ENCODE measurements at regions not wholly inside any gene's neighbourhood (a gene's known extent, or its start where the extent isn't known, plus 50 kb on each side); places are given as distances from the start of the nearest gene placed in this dataset.

DNA sequence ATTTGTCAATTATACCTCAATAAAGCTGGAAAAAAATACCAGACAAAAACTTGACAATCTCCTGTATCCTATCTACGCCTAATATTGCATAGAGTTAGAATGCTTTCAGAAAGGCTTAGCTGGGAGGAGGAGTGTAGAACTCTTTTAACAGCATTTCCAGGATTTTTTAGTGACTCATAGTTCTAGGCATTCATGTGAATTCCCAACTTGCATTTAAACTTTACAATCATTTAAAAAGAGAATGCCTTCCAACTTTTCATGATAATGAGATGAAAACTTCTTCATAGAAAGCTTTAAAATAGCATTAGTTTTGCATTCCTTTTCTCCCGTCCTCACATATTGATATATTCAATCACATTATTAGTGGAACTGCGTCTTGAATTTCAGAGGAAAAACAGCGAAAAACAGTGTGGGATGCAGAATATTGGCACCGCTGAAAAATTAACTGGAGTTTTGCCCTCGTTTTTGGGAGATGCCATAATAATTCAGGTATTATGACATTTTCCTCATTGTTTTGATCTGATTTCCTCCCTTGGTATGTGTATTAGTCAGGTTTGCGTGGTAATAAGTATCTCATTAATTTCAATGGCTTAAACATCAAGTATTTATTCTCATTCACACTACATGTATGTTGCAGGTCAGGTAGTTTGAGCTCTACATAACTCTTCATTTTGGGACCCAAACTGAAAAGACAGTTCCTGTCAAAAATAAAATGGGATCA is 293.2 kb upstream of the FIGN start:
- no peak for DNase-seq (ENCODE audit: low read depth, low spot score)
- H3K4me1 ChIP-seq (ENCODE audit: control insufficient read depth, extremely low read depth, insufficient read depth, low read length), result no peaks in the 10 kb centered on the region

DNA sequence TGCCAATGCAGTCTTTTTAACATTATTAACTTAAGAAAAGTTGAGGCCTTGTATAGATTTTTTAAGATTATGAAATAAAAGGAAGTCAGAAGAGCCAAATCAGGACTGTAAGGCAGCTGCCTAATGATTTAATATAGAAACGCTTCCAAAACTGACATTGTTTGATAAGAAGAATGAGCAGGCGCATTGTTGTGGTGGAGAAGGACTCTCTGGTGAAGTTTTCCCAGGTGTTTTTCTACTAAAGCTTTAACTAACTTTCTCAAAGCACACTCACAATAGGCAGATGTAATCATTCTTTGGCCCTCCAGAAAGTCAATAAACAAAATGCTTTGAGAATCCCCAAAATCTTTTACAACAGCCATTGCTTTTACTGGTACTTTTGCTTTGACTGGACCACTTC is 288.6 kb upstream of the FIGN start:
- dilution Hi-C loops (cut with MboI; ENCODE audit: extremely low pct_ligation_motif_present, low sequenced_read_pairs), result no loop called here
- Histone ChIP-seq H3K4me2 (ENCODE audit: control insufficient read depth, extremely low read depth, insufficient read depth, low read depth, low read length) (no peak overlapping the region), H3K27ac (ENCODE audit: control insufficient read depth, insufficient read depth, low read length) (no peak overlapping the region), H3K9ac (ENCODE audit: control insufficient read depth, extremely low read depth, insufficient read depth, low read length) (no peak overlapping the region), H3K4me3 (ENCODE audit: control insufficient read depth in 2 of 3, extremely low read depth in 1 of 3, insufficient read depth in 2 of 3, low read depth in 1 of 3, low read length in 3 of 3) (no peak overlapping the region), H2AFZ (ENCODE audit: control insufficient read depth, low read length) (no peak overlapping the region), H4K20me1 (ENCODE audit: control insufficient read depth, extremely low read depth, insufficient read depth, low read length) (no peaks in the 10 kb centered on the region), H3K79me2 (ENCODE audit: control insufficient read depth, insufficient read depth, low read length) (no peaks in the 10 kb centered on the region), H3K9me3 (ENCODE audit: control insufficient read depth, low read depth, low read length) (no peaks in the 10 kb centered on the region), H3K27me3 (ENCODE audit: control insufficient read depth, extremely low read depth, insufficient read depth, low read length) (no peaks in the 10 kb centered on the region), H3K4me1 (ENCODE audit: control insufficient read depth, extremely low read depth, insufficient read depth, low read length) (no peaks in the 10 kb centered on the region), H3K9me1 (ENCODE audit: control insufficient read depth, extremely low read depth, insufficient read depth, low read length) (no peaks in the 10 kb centered on the region), H3K36me3 (ENCODE audit: control insufficient read depth in 2 of 2, extremely low read depth in 1 of 2, insufficient read depth in 2 of 2, low read length in 2 of 2) (no peaks in the 10 kb centered on the region)
- FAIRE-seq (no peak), DNase-seq (ENCODE audit: low read depth, low spot score) (no peak)
- TF ChIP-seq, protein P1, sequence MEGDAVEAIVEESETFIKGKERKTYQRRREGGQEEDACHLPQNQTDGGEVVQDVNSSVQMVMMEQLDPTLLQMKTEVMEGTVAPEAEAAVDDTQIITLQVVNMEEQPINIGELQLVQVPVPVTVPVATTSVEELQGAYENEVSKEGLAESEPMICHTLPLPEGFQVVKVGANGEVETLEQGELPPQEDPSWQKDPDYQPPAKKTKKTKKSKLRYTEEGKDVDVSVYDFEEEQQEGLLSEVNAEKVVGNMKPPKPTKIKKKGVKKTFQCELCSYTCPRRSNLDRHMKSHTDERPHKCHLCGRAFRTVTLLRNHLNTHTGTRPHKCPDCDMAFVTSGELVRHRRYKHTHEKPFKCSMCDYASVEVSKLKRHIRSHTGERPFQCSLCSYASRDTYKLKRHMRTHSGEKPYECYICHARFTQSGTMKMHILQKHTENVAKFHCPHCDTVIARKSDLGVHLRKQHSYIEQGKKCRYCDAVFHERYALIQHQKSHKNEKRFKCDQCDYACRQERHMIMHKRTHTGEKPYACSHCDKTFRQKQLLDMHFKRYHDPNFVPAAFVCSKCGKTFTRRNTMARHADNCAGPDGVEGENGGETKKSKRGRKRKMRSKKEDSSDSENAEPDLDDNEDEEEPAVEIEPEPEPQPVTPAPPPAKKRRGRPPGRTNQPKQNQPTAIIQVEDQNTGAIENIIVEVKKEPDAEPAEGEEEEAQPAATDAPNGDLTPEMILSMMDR (optimal IDR thresholded peaks at IDR 0.05 in 1 of 3, IDR thresholded peaks at IDR 0.05 in 1 of 3, conservative IDR thresholded peaks at IDR 0.05 in 1 of 3; ENCODE audit: extremely low read depth in 1 of 3, insufficient read depth in 2 of 3, low read length in 3 of 3), result no peak

More for the DNA sequence above, 293.2 kb upstream of the FIGN start:
- no peaks in the 10 kb centered on the region for H3K9me3 ChIP-seq (ENCODE audit: control insufficient read depth, low read depth, low read length)
- H3K9me1 ChIP-seq (ENCODE audit: control insufficient read depth, extremely low read depth, insufficient read depth, low read length), result no peaks in the 10 kb centered on the region
- H3K27ac ChIP-seq (ENCODE audit: control insufficient read depth, insufficient read depth, low read length), result no peak overlapping the region
- no peaks in the 10 kb centered on the region for H4K20me1 ChIP-seq (ENCODE audit: control insufficient read depth, extremely low read depth, insufficient read depth, low read length)
- H3K36me3 ChIP-seq (ENCODE audit: control insufficient read depth in 2 of 2, extremely low read depth in 1 of 2, insufficient read depth in 2 of 2, low read length in 2 of 2), result no peaks in the 10 kb centered on the region
- no peak overlapping the region for H2AFZ ChIP-seq (ENCODE audit: control insufficient read depth, low read length)
- dilution Hi-C loops (cut with MboI; ENCODE audit: extremely low pct_ligation_motif_present, low sequenced_read_pairs), result no loop called here
- H3K4me3 ChIP-seq (ENCODE audit: control insufficient read depth in 2 of 3, extremely low read depth in 1 of 3, insufficient read depth in 2 of 3, low read depth in 1 of 3, low read length in 3 of 3), result no peak overlapping the region
- H3K27me3 ChIP-seq (ENCODE audit: control insufficient read depth, extremely low read depth, insufficient read depth, low read length), result no peaks in the 10 kb centered on the region
- no peak overlapping the region for H3K4me2 ChIP-seq (ENCODE audit: control insufficient read depth, extremely low read depth, insufficient read depth, low read depth, low read length)
- FAIRE-seq, result no peak
- H3K9ac ChIP-seq (ENCODE audit: control insufficient read depth, extremely low read depth, insufficient read depth, low read length), result no peak overlapping the region
- H3K79me2 ChIP-seq (ENCODE audit: control insufficient read depth, insufficient read depth, low read length), result no peaks in the 10 kb centered on the region
- no peak for TF ChIP-seq EZH2 (IDR thresholded peaks at IDR 0.05; ENCODE audit: low read length)
- TF ChIP-seq, protein P1 (optimal IDR thresholded peaks at IDR 0.05 in 1 of 3, IDR thresholded peaks at IDR 0.05 in 1 of 3, conservative IDR thresholded peaks at IDR 0.05 in 1 of 3; ENCODE audit: extremely low read depth in 1 of 3, insufficient read depth in 2 of 3, low read length in 3 of 3), result no peak
